ENCODE measurements at regions not wholly inside any gene's neighbourhood (a gene's known extent, or its start where the extent isn't known, plus 50 kb on each side); places are given as distances from the start of the nearest gene placed in this dataset.
"Not testable (repeated sequence)": the region's sequence is repeated elsewhere in the genome, so short reads cannot be mapped to it uniquely, and the experiment has no call there.

DNA sequence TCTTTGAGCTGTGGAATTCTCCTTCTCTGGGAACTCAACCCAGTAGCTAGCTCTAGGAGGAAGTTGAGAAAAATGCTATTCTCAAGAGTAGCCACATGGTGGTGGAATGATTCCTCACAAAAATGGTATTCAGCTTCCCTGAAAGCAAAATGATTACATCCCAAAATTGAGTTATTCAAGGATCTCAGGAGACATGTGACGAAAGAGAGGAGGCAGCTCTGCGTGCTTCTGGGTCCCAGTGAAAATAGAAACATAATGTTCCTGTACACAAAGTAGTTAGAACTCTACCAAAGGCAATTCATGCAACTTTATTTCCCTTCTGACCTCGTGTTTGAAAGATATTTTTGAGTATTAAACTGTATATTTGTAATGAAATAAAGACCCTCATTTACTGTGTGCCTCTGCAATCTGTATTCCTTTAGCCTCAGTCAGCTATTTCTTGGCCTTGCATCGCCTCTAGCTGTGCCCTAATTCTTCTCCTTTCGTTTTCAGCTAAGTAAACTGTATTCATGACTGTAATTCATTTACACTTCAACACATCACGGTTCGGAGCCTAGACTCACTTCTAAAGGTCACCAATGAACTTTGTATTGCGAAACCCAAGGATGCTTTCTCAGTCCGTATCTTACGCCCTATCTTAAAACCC lies 167.3 kb downstream of the FASLG start:
- Histone ChIP-seq H3K9ac (ENCODE audit: low read depth, low read length) (no peak overlapping the region), H3K27ac (ENCODE audit: low read length) (no peak overlapping the region), H3K36me3 (ENCODE audit: insufficient read depth, low read depth, low read length) (no peaks in the 10 kb centered on the region), H3K4me3 (ENCODE audit: low read length) (0 out of 2 replicates have a peak overlapping the region, but pooled peaks have one; percentile 14), H3K4me1 (ENCODE audit: insufficient read depth, low read length) (0 out of 2 replicates have a peak, but pooled peaks cover 4% of the 10 kb centered on the region), H3K27me3 (ENCODE audit: insufficient read depth, low read length) (peaks cover 8% of the 10 kb centered on the region; the same call in 1 of the 2 replicates), H3K9me3 (ENCODE audit: insufficient read depth, low read depth, low read length) (no peaks in the 10 kb centered on the region)

DNA sequence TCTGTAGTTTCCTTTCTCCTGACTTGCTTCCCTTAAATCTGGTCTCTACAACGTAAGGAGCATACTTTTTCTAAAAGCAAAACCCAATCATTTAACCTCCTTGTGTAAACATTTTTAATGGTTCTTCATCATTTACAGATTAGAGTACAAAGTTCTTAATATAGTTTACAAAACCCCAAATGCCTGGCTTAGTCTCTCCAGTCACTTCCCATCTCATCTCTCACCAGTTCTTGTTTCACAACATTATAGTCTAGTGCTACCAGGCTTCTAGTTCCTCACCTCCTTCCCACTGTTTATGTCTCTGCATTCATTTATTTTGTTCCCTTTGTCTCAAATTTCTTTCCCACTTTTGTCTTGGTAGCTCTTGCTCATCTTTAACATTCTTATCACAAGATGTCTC lies 168.4 kb downstream of the FASLG start:
- H3K27me3 ChIP-seq (ENCODE audit: insufficient read depth, low read length), result peaks cover 8% of the 10 kb centered on the region; the same call in 1 of the 2 replicates
- no peaks in the 10 kb centered on the region for H3K9me3 ChIP-seq (ENCODE audit: insufficient read depth, low read depth, low read length)
- H3K4me1 ChIP-seq (ENCODE audit: insufficient read depth, low read length), result 0 out of 2 replicates have a peak, but pooled peaks cover 4% of the 10 kb centered on the region
- H3K27ac ChIP-seq (ENCODE audit: low read length), result no peak overlapping the region
- no peak overlapping the region for H3K9ac ChIP-seq (ENCODE audit: low read depth, low read length)
- H3K4me3 ChIP-seq (ENCODE audit: low read length), result no peak overlapping the region
- H3K36me3 ChIP-seq (ENCODE audit: insufficient read depth, low read depth, low read length), result no peaks in the 10 kb centered on the region

DNA sequence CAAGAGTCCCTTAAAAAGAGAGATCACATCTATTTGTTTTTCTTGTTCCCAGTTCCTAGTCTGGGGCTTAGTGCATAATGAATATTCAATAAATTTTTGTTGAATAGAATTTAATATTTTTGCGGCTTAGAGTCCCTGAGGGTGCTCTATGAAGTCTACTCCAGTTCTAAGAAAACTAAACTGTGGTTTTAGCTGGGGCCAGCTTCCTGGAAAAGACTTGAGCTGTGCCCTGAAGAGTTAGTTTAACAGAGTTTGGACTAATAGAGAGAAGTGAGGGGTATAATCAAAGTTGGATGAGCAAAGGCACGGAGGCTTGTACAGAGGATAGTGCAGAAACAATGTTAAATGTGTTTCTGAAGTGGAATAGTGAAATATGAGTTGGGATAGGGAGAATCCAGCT lies 168.9 kb downstream of the FASLG start:
- Histone ChIP-seq H3K4me3 (ENCODE audit: low read length) (no peak overlapping the region), H3K4me1 (ENCODE audit: insufficient read depth, low read length) (0 out of 2 replicates have a peak, but pooled peaks cover 4% of the 10 kb centered on the region), H3K9ac (ENCODE audit: low read depth, low read length) (no peak overlapping the region), H3K27ac (ENCODE audit: low read length) (no peak overlapping the region), H3K36me3 (ENCODE audit: insufficient read depth, low read depth, low read length) (no peaks in the 10 kb centered on the region), H3K27me3 (ENCODE audit: insufficient read depth, low read length) (peaks cover 8% of the 10 kb centered on the region; the same call in 1 of the 2 replicates), H3K9me3 (ENCODE audit: insufficient read depth, low read depth, low read length) (no peaks in the 10 kb centered on the region)

DNA sequence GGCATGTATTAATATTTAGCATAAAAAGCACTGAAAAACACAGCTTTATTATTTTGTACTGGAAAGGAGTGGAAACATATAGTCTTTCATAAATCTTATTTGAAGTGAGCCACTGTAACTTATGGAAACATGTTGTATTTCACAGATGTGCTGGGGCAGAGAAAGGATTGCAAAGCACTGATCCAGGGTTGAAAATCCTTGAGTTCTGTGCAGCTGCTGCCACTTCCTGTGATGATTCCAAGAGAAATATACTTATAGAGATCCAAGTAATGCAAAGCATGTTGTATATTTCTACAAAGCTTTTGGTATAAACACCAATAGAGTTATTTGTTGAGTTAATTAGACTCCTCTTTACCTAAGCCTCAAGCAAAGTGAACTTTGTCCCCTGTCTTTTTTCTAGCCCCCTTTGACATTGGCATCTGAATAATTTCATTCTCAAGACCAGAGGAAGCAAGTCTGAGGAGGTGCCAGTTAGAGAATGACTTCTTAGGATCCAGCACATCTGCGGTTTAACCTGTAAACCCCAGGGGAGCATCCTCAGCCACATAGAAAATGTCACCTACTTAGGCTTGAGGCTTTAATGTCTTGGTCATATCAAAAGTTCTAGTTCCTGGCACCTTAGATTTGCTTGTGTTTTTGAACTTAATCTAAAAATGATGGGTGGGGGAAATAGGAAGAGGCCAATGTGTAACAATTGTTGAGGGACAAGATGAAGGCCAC lies 173.3 kb downstream of the FASLG start:
- Histone ChIP-seq H3K27ac (ENCODE audit: low read length) (no peak overlapping the region), H3K36me3 (ENCODE audit: insufficient read depth, low read depth, low read length) (no peaks in the 10 kb centered on the region), H3K9me3 (ENCODE audit: insufficient read depth, low read depth, low read length) (no peaks in the 10 kb centered on the region), H3K4me1 (ENCODE audit: insufficient read depth, low read length) (no peaks in the 10 kb centered on the region), H3K9ac (ENCODE audit: low read depth, low read length) (no peak overlapping the region), H3K4me3 (ENCODE audit: low read length) (no peak overlapping the region), H3K27me3 (ENCODE audit: insufficient read depth, low read length) (peaks cover 7% of the 10 kb centered on the region; the same call in 1 of the 2 replicates)

DNA sequence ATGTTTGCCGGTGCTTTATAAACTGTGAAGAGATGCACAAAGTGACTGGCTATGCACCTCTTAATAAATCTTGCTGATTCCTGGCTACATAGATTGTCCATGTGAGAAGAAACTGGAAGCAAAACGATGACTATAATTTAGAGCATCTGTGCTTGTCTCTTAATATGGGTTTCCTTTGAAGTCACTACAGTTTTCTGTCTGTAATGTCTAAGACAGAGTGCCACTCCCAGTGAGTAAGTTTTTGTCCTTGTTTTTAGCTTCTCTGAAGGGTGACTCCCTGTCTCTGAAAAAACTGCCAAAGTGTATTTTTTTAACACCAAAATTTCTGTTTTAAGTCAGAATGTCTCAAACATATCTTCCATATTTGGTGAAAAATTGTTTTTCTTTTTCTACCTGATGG lies 175.1 kb downstream of the FASLG start:
- H3K4me3 ChIP-seq (ENCODE audit: low read length), result no peak overlapping the region
- no peaks in the 10 kb centered on the region for H3K4me1 ChIP-seq (ENCODE audit: insufficient read depth, low read length)
- H3K27ac ChIP-seq (ENCODE audit: low read length), result no peak overlapping the region
- H3K9ac ChIP-seq (ENCODE audit: low read depth, low read length), result no peak overlapping the region
- no peaks in the 10 kb centered on the region for H3K36me3 ChIP-seq (ENCODE audit: insufficient read depth, low read depth, low read length)
- H3K9me3 ChIP-seq (ENCODE audit: insufficient read depth, low read depth, low read length), result no peaks in the 10 kb centered on the region
- H3K27me3 ChIP-seq (ENCODE audit: insufficient read depth, low read length), result no peaks in the 10 kb centered on the region

DNA sequence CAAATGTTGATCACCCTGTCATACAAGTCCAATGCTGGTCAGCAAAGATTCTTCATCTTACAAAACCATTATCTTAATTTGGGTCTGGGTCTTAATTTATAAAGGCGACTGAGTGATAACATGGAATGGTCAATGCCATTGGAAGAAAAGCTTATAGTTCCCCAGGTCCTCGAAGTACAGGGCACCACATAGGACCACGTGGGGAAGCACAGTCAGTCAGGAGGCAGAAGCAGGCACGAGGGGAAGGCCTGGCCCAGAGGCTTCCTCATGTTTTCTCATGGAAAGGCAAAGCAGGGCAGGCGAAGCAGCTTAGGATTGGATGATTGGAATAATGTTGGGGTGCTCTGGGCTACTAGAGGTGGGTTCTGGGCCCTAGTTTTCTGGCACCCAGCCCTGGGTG lies 175.7 kb downstream of the FASLG start:
- Histone ChIP-seq H3K4me3 (ENCODE audit: low read length) (no peak overlapping the region), H3K9me3 (ENCODE audit: insufficient read depth, low read depth, low read length) (no peaks in the 10 kb centered on the region), H3K9ac (ENCODE audit: low read depth, low read length) (no peak overlapping the region), H3K27me3 (ENCODE audit: insufficient read depth, low read length) (no peaks in the 10 kb centered on the region), H3K36me3 (ENCODE audit: insufficient read depth, low read depth, low read length) (no peaks in the 10 kb centered on the region), H3K4me1 (ENCODE audit: insufficient read depth, low read length) (no peaks in the 10 kb centered on the region), H3K27ac (ENCODE audit: low read length) (no peak overlapping the region)

DNA sequence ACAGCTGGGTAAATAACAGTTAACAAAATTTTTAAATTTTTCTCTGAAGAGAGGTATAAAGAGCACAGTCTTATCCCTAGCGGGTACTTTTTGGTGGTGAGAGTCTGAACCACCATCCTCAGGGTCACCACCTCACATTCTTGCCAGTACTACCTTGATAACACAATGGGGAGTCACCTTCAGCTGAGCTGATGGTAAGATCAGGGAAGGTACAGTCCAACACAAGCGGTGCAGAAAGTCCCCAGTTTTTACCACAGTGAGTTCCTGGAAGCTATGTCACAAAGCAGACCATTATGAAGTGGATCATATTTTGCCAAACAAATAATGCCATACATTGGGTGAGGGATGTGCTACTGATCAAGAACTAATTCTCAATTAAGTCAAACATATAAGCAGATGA lies 176.9 kb downstream of the FASLG start:
- no peak overlapping the region for H3K4me3 ChIP-seq (ENCODE audit: low read length)
- no peak overlapping the region for H3K9ac ChIP-seq (ENCODE audit: low read depth, low read length)
- no peaks in the 10 kb centered on the region for H3K27me3 ChIP-seq (ENCODE audit: insufficient read depth, low read length)
- H3K9me3 ChIP-seq (ENCODE audit: insufficient read depth, low read depth, low read length), result no peaks in the 10 kb centered on the region
- no peak overlapping the region for H3K27ac ChIP-seq (ENCODE audit: low read length)
- no peaks in the 10 kb centered on the region for H3K4me1 ChIP-seq (ENCODE audit: insufficient read depth, low read length)
- H3K36me3 ChIP-seq (ENCODE audit: insufficient read depth, low read depth, low read length), result no peaks in the 10 kb centered on the region

DNA sequence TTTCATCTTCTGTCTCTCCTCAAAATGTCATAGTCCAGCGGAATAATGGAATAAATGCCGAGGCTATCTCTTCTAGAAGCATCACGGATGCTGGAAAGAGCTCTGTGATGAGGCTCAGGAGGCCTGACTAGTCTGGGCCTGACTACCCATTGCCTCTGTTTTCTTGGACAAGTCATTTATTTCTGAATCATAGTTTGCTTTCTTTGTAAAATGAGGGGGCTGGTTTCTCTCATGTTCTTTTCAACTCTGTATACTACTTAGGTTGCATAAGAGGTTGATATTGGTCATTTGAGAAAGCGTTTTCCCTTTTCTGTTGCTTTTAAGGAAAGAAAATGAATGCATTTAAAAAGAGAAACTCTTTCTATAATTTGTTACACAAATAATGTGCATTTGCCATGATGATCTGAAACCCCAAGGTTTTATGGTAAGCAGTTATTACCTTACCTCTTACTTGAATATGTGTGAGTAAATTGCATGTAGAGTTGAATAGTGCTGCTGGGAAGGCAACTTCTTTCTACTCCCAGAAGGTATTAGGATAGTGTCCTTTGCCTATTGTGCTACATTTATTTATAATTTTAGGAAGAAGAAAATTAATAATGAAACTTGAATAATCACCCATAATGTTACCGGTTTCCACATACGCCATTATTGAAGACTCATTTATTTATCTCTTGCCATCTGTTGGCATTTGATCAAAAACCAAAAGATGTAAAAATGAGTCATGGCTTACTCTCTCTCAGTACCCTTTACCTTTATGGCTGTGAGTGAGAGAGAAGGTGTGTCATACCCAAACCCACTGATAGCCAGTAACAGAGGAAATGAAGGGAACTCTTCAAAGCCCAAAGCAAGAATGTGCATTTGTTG lies 179.1 kb downstream of the FASLG start:
- Histone ChIP-seq H3K36me3 (ENCODE audit: insufficient read depth, low read depth, low read length) (no peaks in the 10 kb centered on the region), H3K4me1 (ENCODE audit: insufficient read depth, low read length) (no peaks in the 10 kb centered on the region), H3K27me3 (ENCODE audit: insufficient read depth, low read length) (no peaks in the 10 kb centered on the region), H3K27ac (ENCODE audit: low read length) (no peak overlapping the region), H3K9ac (ENCODE audit: low read depth, low read length) (no peak overlapping the region), H3K9me3 (ENCODE audit: insufficient read depth, low read depth, low read length) (no peaks in the 10 kb centered on the region), H3K4me3 (ENCODE audit: low read length) (no peak overlapping the region)

DNA sequence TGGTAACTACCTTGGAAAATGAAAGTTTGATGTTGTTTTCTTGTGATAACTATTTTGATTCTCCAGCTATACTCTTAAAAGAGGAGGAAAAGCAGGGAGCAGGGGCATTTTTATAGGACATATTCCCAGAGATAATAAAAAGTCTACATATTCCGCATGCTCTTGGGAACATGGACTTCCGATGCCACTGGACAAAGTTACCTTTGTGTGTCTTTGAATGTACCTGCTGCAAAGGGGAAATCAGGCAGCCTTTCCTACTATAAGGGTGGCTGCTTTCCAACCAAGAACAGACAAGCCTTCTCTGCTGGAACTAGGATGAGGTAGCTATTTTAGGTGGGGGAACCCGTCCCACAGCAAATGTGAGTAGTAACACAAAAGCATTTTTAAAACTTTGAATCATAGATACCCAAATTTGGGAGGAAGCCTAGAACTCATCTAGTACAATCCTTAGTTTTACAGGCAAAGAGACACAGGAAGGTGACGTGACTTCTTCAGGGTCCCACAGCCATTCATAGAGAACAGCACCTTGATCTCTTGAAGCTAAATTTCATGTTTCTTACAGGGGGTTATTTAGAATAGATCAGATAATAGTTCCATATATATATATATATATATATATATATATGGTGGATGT lies 179.9 kb downstream of the FASLG start:
- Histone ChIP-seq H3K36me3 (ENCODE audit: insufficient read depth, low read depth, low read length) (no peaks in the 10 kb centered on the region), H3K27me3 (ENCODE audit: insufficient read depth, low read length) (no peaks in the 10 kb centered on the region), H3K4me1 (ENCODE audit: insufficient read depth, low read length) (no peaks in the 10 kb centered on the region), H3K9ac (ENCODE audit: low read depth, low read length) (no peak overlapping the region), H3K4me3 (ENCODE audit: low read length) (no peak overlapping the region), H3K27ac (ENCODE audit: low read length) (no peak overlapping the region), H3K9me3 (ENCODE audit: insufficient read depth, low read depth, low read length) (no peaks in the 10 kb centered on the region)

DNA sequence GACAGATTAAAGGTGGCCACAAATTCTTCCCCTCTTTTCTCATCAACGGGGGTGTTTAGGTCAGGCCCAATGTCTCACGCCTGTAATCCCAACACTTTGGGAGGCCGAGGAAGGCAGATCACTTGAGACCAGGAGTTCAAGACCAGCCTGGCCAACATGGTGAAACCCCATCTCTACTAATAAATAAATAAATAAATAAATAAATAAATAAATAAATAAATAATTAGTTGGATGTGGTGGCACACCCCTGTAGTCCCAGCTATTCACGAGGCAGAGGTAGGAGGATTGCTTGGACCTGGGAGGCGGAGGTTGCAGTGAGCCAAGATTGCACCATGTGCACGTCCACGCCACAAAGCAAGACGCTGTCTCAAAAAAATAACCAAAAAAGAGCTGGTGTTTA lies 180.7 kb downstream of the FASLG start:
- not testable (repeated sequence) for H3K9ac ChIP-seq (ENCODE audit: low read depth, low read length); H3K27ac ChIP-seq (ENCODE audit: low read length); H3K9me3 ChIP-seq (ENCODE audit: insufficient read depth, low read depth, low read length); H3K27me3 ChIP-seq (ENCODE audit: insufficient read depth, low read length); H3K4me1 ChIP-seq (ENCODE audit: insufficient read depth, low read length); H3K4me3 ChIP-seq (ENCODE audit: low read length); H3K36me3 ChIP-seq (ENCODE audit: insufficient read depth, low read depth, low read length)

DNA sequence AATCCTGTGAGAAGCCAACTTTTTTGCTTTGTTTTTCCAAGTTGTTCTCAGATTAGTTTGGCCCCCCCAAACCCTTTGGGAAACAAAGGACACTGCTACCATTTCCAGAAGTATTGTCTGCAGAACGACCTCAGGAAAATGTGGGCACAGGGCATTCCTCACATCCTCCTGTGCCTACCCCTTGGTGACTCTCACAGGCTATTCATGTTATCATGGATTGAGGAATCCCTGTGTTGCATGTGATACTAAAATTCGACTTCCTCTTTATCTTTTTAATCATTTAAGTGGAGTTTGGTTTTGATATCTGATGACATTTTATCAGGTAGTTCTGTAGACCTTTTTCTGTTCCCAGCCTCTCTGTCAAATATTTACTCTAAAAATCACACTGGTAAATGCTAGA lies 184.5 kb downstream of the FASLG start:
- no peak overlapping the region for H3K9ac ChIP-seq (ENCODE audit: low read depth, low read length)
- no peak overlapping the region for H3K27ac ChIP-seq (ENCODE audit: low read length)
- H3K4me1 ChIP-seq (ENCODE audit: insufficient read depth, low read length), result no peaks in the 10 kb centered on the region; the same call in 1 of the 2 replicates
- H3K36me3 ChIP-seq (ENCODE audit: insufficient read depth, low read depth, low read length), result no peaks in the 10 kb centered on the region
- H3K27me3 ChIP-seq (ENCODE audit: insufficient read depth, low read length), result no peaks in the 10 kb centered on the region
- no peak overlapping the region for H3K4me3 ChIP-seq (ENCODE audit: low read length)
- H3K9me3 ChIP-seq (ENCODE audit: insufficient read depth, low read depth, low read length), result no peaks in the 10 kb centered on the region

Measured in iPS-20b (cell line).